H1 (cell line): ENCODE measurements at regions not wholly inside any gene's neighbourhood (a gene's known extent, or its start where the extent isn't known, plus 50 kb on each side); places are given as distances from the start of the nearest gene placed in this dataset.

Source experiments
- CTCF ChIA-PET: fragments of 300-600 bp; sonication (Branson Sonifier 250); formaldehyde crosslinking; loops from one replicate; lab custom pipeline; 2021; ENCODE audit not compliant: partially characterized antibody; lab: Charles Lee
- POLR2A ChIA-PET: fragments of 300-600 bp; sonication (Branson Sonifier 250); formaldehyde crosslinking; loops from one replicate; lab custom pipeline; 2021; ENCODE audit warnings: inconsistent platforms; ENCODE audit not compliant: partially characterized antibody; lab: Charles Lee
- DNase-seq, 2 experiments: peaks; one replicate each; pipeline versions ENCODE4 v3.0.0 to v3.0.0-alpha.2; 2010 to 2022; ENCODE audit warnings: low spot score in 2 of 2, low read depth in 1 of 2, mixed read lengths in 1 of 2
- FAIRE-seq: peaks from 2 replicates; lab custom pipeline; 2011; peaks lifted over from hg19 to GRCh38; lab: Jason Lieb, UNC
- H2AFZ ChIP-seq: 2 replicates; pipeline ENCODE4 v1.8.1; 2012; ENCODE audit warnings: low read length, inconsistent platforms
- H2AK5ac ChIP-seq: 2 replicates; pipeline ENCODE4 v1.6.1; 2013; ENCODE audit warnings: low read depth, low read length
- H2BK120ac ChIP-seq: replicated peaks from 2 replicates; pipeline ENCODE3; 2013; ENCODE audit warnings: low read depth, low read length, inconsistent platforms
- H2BK12ac ChIP-seq: 2 replicates; pipeline ENCODE4 v1.6.1; 2013; ENCODE audit warnings: low read depth, low read length
- H2BK15ac ChIP-seq: 2 replicates; pipeline ENCODE4 v1.6.1; 2013; ENCODE audit warnings: low read length
- H2BK20ac ChIP-seq: 2 replicates; pipeline ENCODE4 v1.6.1; 2013; ENCODE audit warnings: low read length
- H2BK5ac ChIP-seq: 2 replicates; pipeline ENCODE4 v1.6.1; 2013; ENCODE audit warnings: low read depth, low read length
- H3K14ac ChIP-seq: 2 replicates; pipeline ENCODE4 v1.6.1; 2013; ENCODE audit warnings: inconsistent platforms; ENCODE audit not compliant: insufficient read length
- H3K18ac ChIP-seq: 2 replicates; pipeline ENCODE4 v1.6.1; 2013; ENCODE audit warnings: low read length; ENCODE audit errors: extremely low read depth
- H3K23ac ChIP-seq: 2 replicates; pipeline ENCODE4 v1.6.1; 2013; ENCODE audit warnings: inconsistent platforms; ENCODE audit not compliant: insufficient read length
- H3K23me2 ChIP-seq: 2 replicates; pipeline ENCODE4 v1.6.1; 2013; ENCODE audit warnings: low read depth, low read length
- H3K27ac ChIP-seq: 2 replicates; pipeline ENCODE4 v1.6.1; 2011; ENCODE audit warnings: low read depth, low read length, inconsistent platforms
- H3K27me3 ChIP-seq, 4 experiments: replicated peaks in 1 of 4; 1 replicate in 1 of 4; 2 replicates in 3 of 4; pipeline versions ENCODE4 v1.6.1 to v1.8.1; 2011 to 2013; ENCODE audit warnings: low read length in 3 of 4, mild to moderate bottlenecking in 3 of 4, inconsistent platforms in 2 of 4, mixed read lengths in 2 of 4, moderate library complexity in 1 of 4; ENCODE audit not compliant: control insufficient read depth in 3 of 4, insufficient read depth in 3 of 4; ENCODE audit errors: extremely low read depth in 1 of 4
- H3K36me3 ChIP-seq, 4 experiments: 2 replicates each; pipeline versions ENCODE4 v1.6.1 to v1.8.1; 2011 to 2013; ENCODE audit warnings: mild to moderate bottlenecking in 4 of 4, low read length in 3 of 4, moderate library complexity in 2 of 4, control low read depth in 1 of 4, inconsistent platforms in 1 of 4; ENCODE audit not compliant: insufficient read depth in 4 of 4, control insufficient read depth in 2 of 4
- H3K4ac ChIP-seq: replicated peaks from 2 replicates; pipeline ENCODE3; 2013; ENCODE audit warnings: low read length, low read depth, mixed read lengths, inconsistent platforms; ENCODE audit not compliant: insufficient read length
- H3K4me1 ChIP-seq, 4 experiments: replicated peaks in 1 of 4; 1 replicate in 1 of 4; 2 replicates in 3 of 4; pipeline versions ENCODE4 v1.6.1 to v1.8.1; 2011 to 2013; ENCODE audit warnings: low read length in 3 of 4, inconsistent platforms in 2 of 4, mixed read lengths in 1 of 4; ENCODE audit not compliant: insufficient read depth in 4 of 4, control insufficient read depth in 3 of 4
- H3K4me2 ChIP-seq, 2 experiments: 2 replicates each; pipeline versions ENCODE4 v1.6.1 to v1.8.1; 2011 to 2013; ENCODE audit warnings: low read depth in 2 of 2, low read length in 2 of 2, control low read depth in 1 of 2, inconsistent platforms in 1 of 2, mild to moderate bottlenecking in 1 of 2; ENCODE audit not compliant: insufficient read depth in 1 of 2
- H3K4me3 ChIP-seq, 4 experiments: fragments of 200-600, 300-600 bp in 1 of 4; sonication (generic), shearing (Covaris generic), sonication (Bioruptor Twin) in 1 of 4; 2 replicates each; pipeline versions ENCODE4 v1.5.1 to v1.8.1; 2011 to 2016; ENCODE audit warnings: low read length in 4 of 4, low read depth in 3 of 4, control low read depth in 2 of 4, inconsistent platforms in 2 of 4, mild to moderate bottlenecking in 2 of 4, mixed read lengths in 1 of 4, moderate library complexity in 1 of 4; ENCODE audit not compliant: insufficient read depth in 2 of 4; ENCODE audit errors: extremely low read depth in 1 of 4
- H3K56ac ChIP-seq: replicated peaks from 2 replicates; pipeline ENCODE3; 2013; ENCODE audit warnings: low read depth, mild to moderate bottlenecking, mixed read lengths, low read length, inconsistent platforms; ENCODE audit not compliant: insufficient read length
- H3K79me1 ChIP-seq: 2 replicates; pipeline ENCODE4 v1.6.1; 2013; ENCODE audit warnings: low read depth, low read length, control low read depth
- H3K79me2 ChIP-seq, 2 experiments: 2 replicates each; pipeline versions ENCODE4 v1.6.1 to v1.8.1; 2012 to 2013; ENCODE audit warnings: low read length in 2 of 2, mild to moderate bottlenecking in 2 of 2, inconsistent platforms in 1 of 2; ENCODE audit not compliant: insufficient read depth in 2 of 2, control insufficient read depth in 1 of 2
- H3K9ac ChIP-seq, 4 experiments: replicated peaks in 1 of 4; 1 replicate in 1 of 4; 2 replicates in 3 of 4; pipeline versions ENCODE4 v1.6.1 to v1.8.1; 2011 to 2013; ENCODE audit warnings: low read depth in 3 of 4, low read length in 3 of 4, control low read depth in 2 of 4, mild to moderate bottlenecking in 2 of 4, moderate library complexity in 2 of 4, inconsistent platforms in 1 of 4; ENCODE audit errors: extremely low read depth in 1 of 4
- H3K9me3 ChIP-seq, 2 experiments: 2 replicates each; pipeline versions ENCODE4 v1.6.1 to v1.8.1; 2012 to 2013; ENCODE audit warnings: mild to moderate bottlenecking in 2 of 2, moderate library complexity in 2 of 2, control low read depth in 1 of 2, inconsistent platforms in 1 of 2, low read depth in 1 of 2, low read length in 1 of 2, mixed read lengths in 1 of 2; ENCODE audit not compliant: insufficient read depth in 2 of 2
- H4K20me1 ChIP-seq, 2 experiments: replicated peaks in 1 of 2; 2 replicates each; pipeline versions ENCODE3 to v1.8.1; 2011 to 2013; ENCODE audit warnings: inconsistent platforms in 2 of 2, low read length in 2 of 2, mild to moderate bottlenecking in 1 of 2; ENCODE audit not compliant: insufficient read depth in 2 of 2, control insufficient read depth in 1 of 2
- H4K5ac ChIP-seq: 2 replicates; pipeline ENCODE4 v1.6.1; 2013; ENCODE audit warnings: low read length, low read depth, mixed read lengths, inconsistent platforms; ENCODE audit not compliant: insufficient read length
- H4K8ac ChIP-seq: 2 replicates; pipeline ENCODE4 v1.8.0; 2013; ENCODE audit warnings: mild to moderate bottlenecking, moderate library complexity, low read length, inconsistent platforms; ENCODE audit not compliant: insufficient read depth; ENCODE audit errors: extremely low read depth
- H4K91ac ChIP-seq: replicated peaks from 2 replicates; pipeline ENCODE3; 2013; ENCODE audit warnings: low read length, mixed read lengths, inconsistent platforms; ENCODE audit not compliant: insufficient read length
- BRCA1 ChIP-seq: IDR thresholded peaks from 2 replicates; pipeline ENCODE4 v1.6.1; 2012; ENCODE audit warnings: low read depth, low read length, improper control_type of control experiment
- EGR1 ChIP-seq: IDR thresholded peaks from 2 replicates; pipeline ENCODE4 v1.6.1; 2011; ENCODE audit warnings: low read depth, low read length, borderline replicate concordance
- GTF2F1 ChIP-seq: IDR thresholded peaks from 2 replicates; pipeline ENCODE4 v1.6.1; 2012; ENCODE audit warnings: low read depth, low read length, improper control_type of control experiment, borderline replicate concordance
- HDAC2 ChIP-seq, 2 experiments: fragments of 300-600 bp in 1 of 2; sonication (generic) in 1 of 2; IDR thresholded peaks; 2 replicates each; pipeline ENCODE4 v1.6.1; 2011 to 2012; ENCODE audit warnings: low read depth in 2 of 2, low read length in 2 of 2, mild to moderate bottlenecking in 2 of 2, moderate library complexity in 2 of 2, borderline replicate concordance in 1 of 2, inconsistent platforms in 1 of 2
- KDM1A ChIP-seq: fragments of 200-600, 300-600 bp; sonication (generic); IDR thresholded peaks from 2 replicates; pipeline ENCODE4 v1.7.1; 2016; ENCODE audit warnings: mild to moderate bottlenecking, low read length, borderline replicate concordance
- KDM4A ChIP-seq: IDR thresholded peaks from one replicate; pipeline ENCODE4 v1.7.1; 2012; ENCODE audit warnings: low read depth, mild to moderate bottlenecking, moderate library complexity, low read length, inconsistent platforms; ENCODE audit not compliant: severe bottlenecking
- RAD21 ChIP-seq, 2 experiments: IDR thresholded peaks in 1 of 2; conservative IDR thresholded peaks in 1 of 2; 2 replicates each; pipeline ENCODE4 v1.6.1; 2011; ENCODE audit warnings: low read depth in 2 of 2, low read length in 2 of 2, improper control_type of control experiment in 1 of 2, inconsistent platforms in 1 of 2, mild to moderate bottlenecking in 1 of 2, moderate library complexity in 1 of 2
- RNF2 ChIP-seq: fragments of 200-900, 300-1000 bp; sonication (generic); IDR thresholded peaks from 2 replicates; pipeline ENCODE4 v1.7.1; 2016; ENCODE audit warnings: borderline replicate concordance, low read depth, mild to moderate bottlenecking, antibody characterized with exemption, low read length; ENCODE audit not compliant: poor library complexity, severe bottlenecking; ENCODE audit errors: missing control alignments
- RXRA ChIP-seq: IDR thresholded peaks from 2 replicates; pipeline ENCODE4 v1.6.1; 2011; ENCODE audit warnings: low read depth, mild to moderate bottlenecking, low read length, moderate library complexity; ENCODE audit not compliant: insufficient read depth
- SIRT6 ChIP-seq: IDR thresholded peaks from one replicate; pipeline ENCODE4 v1.7.1; 2012; ENCODE audit warnings: low read length, inconsistent platforms
- SP1 ChIP-seq: IDR thresholded peaks from 2 replicates; pipeline ENCODE4 v1.6.1; 2011; ENCODE audit warnings: low read depth, low read length
- SP2 ChIP-seq: IDR thresholded peaks from 2 replicates; pipeline ENCODE4 v1.6.1; 2012; ENCODE audit warnings: mild to moderate bottlenecking, low read length, inconsistent platforms
- SUZ12 ChIP-seq: fragments of 200-600 bp; sonication (generic); IDR thresholded peaks from 2 replicates; pipeline ENCODE4 v1.6.1; 2012; ENCODE audit warnings: mild to moderate bottlenecking, inconsistent platforms, low read length, moderate library complexity, mixed read lengths
- WGBS, 2 experiments: shearing (Covaris generic) in 1 of 2; methylation state at CpG; one replicate each; pipeline versions ENCODE4 v1.1.6 to v1.1.7; 2013 to 2015; ENCODE audit warnings: low lambda C conversion rate in 2 of 2, mixed read lengths in 2 of 2, inconsistent platforms in 1 of 2, low coverage in 1 of 2, missing lambda C conversion rate in 1 of 2; ENCODE audit not compliant: insufficient replicate concordance in 2 of 2, insufficient coverage in 1 of 2, insufficient read length in 1 of 2; ENCODE audit errors: extremely low coverage in 1 of 2, missing lambda C conversion rate in 1 of 2; 5-methylcytosine and 5-hydroxymethylcytosine counted together

- H4K20me1 ChIP-seq = no peaks in the 10 kb centered on the region
- H4K5ac ChIP-seq = no peak overlapping the region
- H2AFZ ChIP-seq = 0 out of 2 replicates have a peak overlapping the region, but pooled peaks have one; percentile 33
- no peak overlapping the region for H3K9ac ChIP-seq
- H4K8ac ChIP-seq = no peak overlapping the region
- H3K4ac ChIP-seq = no peak overlapping the region
- FAIRE-seq (no peak), DNase-seq (no peak)
- no peak overlapping the region for H4K91ac ChIP-seq
- CTCF ChIA-PET = interaction anchor here (0.8 kb wide), 1 partner anchor 17 kb away, joined by 3 read pairs; no protein-coding TSS in a partner anchor
- H3K23me2 ChIP-seq = no peaks in the 10 kb centered on the region
- H2BK120ac ChIP-seq = no peak overlapping the region
- H2BK15ac ChIP-seq = no peak overlapping the region
- TF ChIP-seq SP1 (no peak), GTF2F1 (no peak), KDM1A (no peak), RXRA (no peak), EGR1 (no peak), RAD21 (IDR thresholded peaks at IDR 0.05 in 1 of 2, conservative IDR thresholded peaks at IDR 0.05 in 1 of 2; ENCODE audit: low read depth in 2 of 2, low read length in 2 of 2) (no peak), SIRT6 (no peak), SP2 (no peak), RNF2 (no peak), BRCA1 (no peak), HDAC2 (IDR thresholded peaks at IDR 0.05; ENCODE audit: borderline replicate concordance in 1 of 2, low read depth in 2 of 2, low read length in 2 of 2) (no peak), SUZ12 (no peak), KDM4A (no peak)
- H3K23ac ChIP-seq = no peak overlapping the region
- no peak overlapping the region for H3K4me3 ChIP-seq
- H2BK5ac ChIP-seq = no peak overlapping the region
- no peak overlapping the region for H2BK12ac ChIP-seq
- no peak overlapping the region for H2BK20ac ChIP-seq
- 93% methylated on average over 2 of the region's 2 CpGs; no CpG with 5 or more reads in 1 of the 2 experiments for WGBS, 2 experiments
- H3K36me3 ChIP-seq = no peaks in the 10 kb centered on the region
- no peak overlapping the region for H3K4me2 ChIP-seq
- H3K4me1 ChIP-seq = peaks cover 0 to 5% (median 0%) of the 10 kb centered on the region in 4 experiments; a peak in 1 of 7 replicates
- H3K79me1 ChIP-seq = no peaks in the 10 kb centered on the region
- no peak overlapping the region for H3K56ac ChIP-seq
- no peak overlapping the region for H3K14ac ChIP-seq
- H3K79me2 ChIP-seq = no peaks in the 10 kb centered on the region
- H3K18ac ChIP-seq = no peak overlapping the region
- POLR2A ChIA-PET = no interaction called here
- H2AK5ac ChIP-seq = no peak overlapping the region
- H3K27ac ChIP-seq = no peak overlapping the region
- no peaks in the 10 kb centered on the region for H3K27me3 ChIP-seq
- no peaks in the 10 kb centered on the region for H3K9me3 ChIP-seq
These were observed 702.1 kb downstream of the RFPL4B start for GRCh38 chr6:113049190-113049589.
